ENCODE measurements at regions not wholly inside any gene's neighbourhood (a gene's known extent, or its start where the extent isn't known, plus 50 kb on each side); places are given as distances from the start of the nearest gene placed in this dataset.

- Histone ChIP-seq H3K27me3 (ENCODE audit: control insufficient read depth, insufficient read depth, low read length) (no peaks in the 10 kb centered on the region), H3K4me3 (ENCODE audit: insufficient read depth, low read depth, low read length) (no peak overlapping the region), H3K36me3 (replicated peaks; ENCODE audit: control insufficient read depth, insufficient read depth, low read length) (no peaks in the 10 kb centered on the region)
- no peak for DNase-seq
These were observed 212.6 kb upstream of the RSPO3 start for GRCh38 chr6:126905917-126906316.

GRCh38 chr6:126907312-126907711 is 211.2 kb upstream of the RSPO3 start:
- Histone ChIP-seq H3K36me3 (replicated peaks; ENCODE audit: control insufficient read depth, insufficient read depth, low read length) (no peaks in the 10 kb centered on the region), H3K27me3 (ENCODE audit: control insufficient read depth, insufficient read depth, low read length) (no peaks in the 10 kb centered on the region), H3K4me3 (ENCODE audit: insufficient read depth, low read depth, low read length) (no peak overlapping the region)
- DNase-seq, result no peak

GRCh38 chr6:126907996-126908395 is 210.5 kb upstream of the RSPO3 start:
- H3K36me3 ChIP-seq (replicated peaks; ENCODE audit: control insufficient read depth, insufficient read depth, low read length), result no peaks in the 10 kb centered on the region
- no peaks in the 10 kb centered on the region for H3K27me3 ChIP-seq (ENCODE audit: control insufficient read depth, insufficient read depth, low read length)
- no peak for DNase-seq
- no peak overlapping the region for H3K4me3 ChIP-seq (ENCODE audit: insufficient read depth, low read depth, low read length)

- Histone ChIP-seq H3K27me3 (ENCODE audit: control insufficient read depth, insufficient read depth, low read length) (no peaks in the 10 kb centered on the region), H3K4me3 (ENCODE audit: insufficient read depth, low read depth, low read length) (no peak overlapping the region), H3K36me3 (replicated peaks; ENCODE audit: control insufficient read depth, insufficient read depth, low read length) (no peaks in the 10 kb centered on the region)
- no peak for DNase-seq
These were observed 209.0 kb upstream of the RSPO3 start for GRCh38 chr6:126909493-126909892.

- Histone ChIP-seq H3K36me3 (replicated peaks; ENCODE audit: control insufficient read depth, insufficient read depth, low read length) (no peaks in the 10 kb centered on the region), H3K4me3 (ENCODE audit: insufficient read depth, low read depth, low read length) (no peak overlapping the region), H3K27me3 (ENCODE audit: control insufficient read depth, insufficient read depth, low read length) (no peaks in the 10 kb centered on the region)
- no peak for DNase-seq
These were observed 204.8 kb upstream of the RSPO3 start for GRCh38 chr6:126913651-126914050.

GRCh38 chr6:126914172-126914571 is 204.3 kb upstream of the RSPO3 start:
- H3K27me3 ChIP-seq (ENCODE audit: control insufficient read depth, insufficient read depth, low read length), result no peaks in the 10 kb centered on the region
- no peaks in the 10 kb centered on the region for H3K36me3 ChIP-seq (replicated peaks; ENCODE audit: control insufficient read depth, insufficient read depth, low read length)
- no peak overlapping the region for H3K4me3 ChIP-seq (ENCODE audit: insufficient read depth, low read depth, low read length)
- DNase-seq, result no peak

- no peak overlapping the region for H3K4me3 ChIP-seq (ENCODE audit: insufficient read depth, low read depth, low read length)
These were observed 203.7 kb upstream of the RSPO3 start for GRCh38 chr6:126914801-126915200.

GRCh38 chr6:126919947-126920346 is 198.5 kb upstream of the RSPO3 start:
- Histone ChIP-seq H3K36me3 (replicated peaks; ENCODE audit: control insufficient read depth, insufficient read depth, low read length) (no peaks in the 10 kb centered on the region), H3K27me3 (ENCODE audit: control insufficient read depth, insufficient read depth, low read length) (no peaks in the 10 kb centered on the region), H3K4me3 (ENCODE audit: insufficient read depth, low read depth, low read length) (no peak overlapping the region)
- no peak for DNase-seq

More at GRCh38 chr6:126914801-126915200, 203.7 kb upstream of the RSPO3 start:
- no peaks in the 10 kb centered on the region for H3K27me3 ChIP-seq (ENCODE audit: control insufficient read depth, insufficient read depth, low read length)
- no peak for DNase-seq
- H3K36me3 ChIP-seq (replicated peaks; ENCODE audit: control insufficient read depth, insufficient read depth, low read length), result no peaks in the 10 kb centered on the region

- no peak for DNase-seq
- Histone ChIP-seq H3K4me3 (ENCODE audit: insufficient read depth, low read depth, low read length) (no peak overlapping the region), H3K36me3 (replicated peaks; ENCODE audit: control insufficient read depth, insufficient read depth, low read length) (no peaks in the 10 kb centered on the region), H3K27me3 (ENCODE audit: control insufficient read depth, insufficient read depth, low read length) (no peaks in the 10 kb centered on the region)
These were observed 194.7 kb upstream of the RSPO3 start for GRCh38 chr6:126923807-126924206.

GRCh38 chr6:126926926-126927325 is 191.5 kb upstream of the RSPO3 start:
- H3K4me3 ChIP-seq (ENCODE audit: insufficient read depth, low read depth, low read length), result no peak overlapping the region
- H3K27me3 ChIP-seq (ENCODE audit: control insufficient read depth, insufficient read depth, low read length), result no peaks in the 10 kb centered on the region
- DNase-seq, result no peak
- no peaks in the 10 kb centered on the region for H3K36me3 ChIP-seq (replicated peaks; ENCODE audit: control insufficient read depth, insufficient read depth, low read length)

- no peak for DNase-seq
- Histone ChIP-seq H3K4me3 (ENCODE audit: insufficient read depth, low read depth, low read length) (no peak overlapping the region), H3K36me3 (replicated peaks; ENCODE audit: control insufficient read depth, insufficient read depth, low read length) (no peaks in the 10 kb centered on the region), H3K27me3 (ENCODE audit: control insufficient read depth, insufficient read depth, low read length) (no peaks in the 10 kb centered on the region)
These were observed 190.6 kb upstream of the RSPO3 start for GRCh38 chr6:126927841-126928240.

GRCh38 chr6:126937426-126937825 is 181.0 kb upstream of the RSPO3 start:
- DNase-seq, result no peak
- H3K27me3 ChIP-seq (ENCODE audit: control insufficient read depth, insufficient read depth, low read length), result no peaks in the 10 kb centered on the region
- no peaks in the 10 kb centered on the region for H3K36me3 ChIP-seq (replicated peaks; ENCODE audit: control insufficient read depth, insufficient read depth, low read length)
- no peak overlapping the region for H3K4me3 ChIP-seq (ENCODE audit: insufficient read depth, low read depth, low read length)

- no peaks in the 10 kb centered on the region for H3K27me3 ChIP-seq (ENCODE audit: control insufficient read depth, insufficient read depth, low read length)
- no peaks in the 10 kb centered on the region for H3K36me3 ChIP-seq (replicated peaks; ENCODE audit: control insufficient read depth, insufficient read depth, low read length)
- no peak for DNase-seq
- H3K4me3 ChIP-seq (ENCODE audit: insufficient read depth, low read depth, low read length), result no peak overlapping the region
These were observed 178.7 kb upstream of the RSPO3 start for GRCh38 chr6:126939784-126940183.

- Histone ChIP-seq H3K4me3 (ENCODE audit: insufficient read depth, low read depth, low read length) (no peak overlapping the region), H3K27me3 (ENCODE audit: control insufficient read depth, insufficient read depth, low read length) (no peaks in the 10 kb centered on the region), H3K36me3 (replicated peaks; ENCODE audit: control insufficient read depth, insufficient read depth, low read length) (no peaks in the 10 kb centered on the region)
- no peak for DNase-seq
These were observed 176.7 kb upstream of the RSPO3 start for GRCh38 chr6:126941751-126942150.

- Histone ChIP-seq H3K27me3 (ENCODE audit: control insufficient read depth, insufficient read depth, low read length) (no peaks in the 10 kb centered on the region), H3K4me3 (ENCODE audit: insufficient read depth, low read depth, low read length) (no peak overlapping the region), H3K36me3 (replicated peaks; ENCODE audit: control insufficient read depth, insufficient read depth, low read length) (no peaks in the 10 kb centered on the region)
- DNase-seq, result no peak
These were observed 174.0 kb upstream of the RSPO3 start for GRCh38 chr6:126944512-126944911.

- no peak for DNase-seq
- Histone ChIP-seq H3K36me3 (replicated peaks; ENCODE audit: control insufficient read depth, insufficient read depth, low read length) (no peaks in the 10 kb centered on the region), H3K4me3 (ENCODE audit: insufficient read depth, low read depth, low read length) (no peak overlapping the region), H3K27me3 (ENCODE audit: control insufficient read depth, insufficient read depth, low read length) (no peaks in the 10 kb centered on the region)
These were observed 173.3 kb upstream of the RSPO3 start for GRCh38 chr6:126945150-126945685.

Data from H7 (cell line).